Ureter (tissue), 1 donor: ENCODE measurements at regions not wholly inside any gene's neighbourhood (a gene's known extent, or its start where the extent isn't known, plus 50 kb on each side); places are given as distances from the start of the nearest gene placed in this dataset.
"Not testable (repeated sequence)": the region's sequence is repeated elsewhere in the genome, so short reads cannot be mapped to it uniquely, and the experiment has no call there.

Source experiments
- DNase-seq: peaks from one replicate; pipeline ENCODE4 v3.0.0-alpha.2; 2020; ENCODE audit warnings: low spot score
- donor health status: DM: yes; HTN: yes; CAD: no.

DNA sequence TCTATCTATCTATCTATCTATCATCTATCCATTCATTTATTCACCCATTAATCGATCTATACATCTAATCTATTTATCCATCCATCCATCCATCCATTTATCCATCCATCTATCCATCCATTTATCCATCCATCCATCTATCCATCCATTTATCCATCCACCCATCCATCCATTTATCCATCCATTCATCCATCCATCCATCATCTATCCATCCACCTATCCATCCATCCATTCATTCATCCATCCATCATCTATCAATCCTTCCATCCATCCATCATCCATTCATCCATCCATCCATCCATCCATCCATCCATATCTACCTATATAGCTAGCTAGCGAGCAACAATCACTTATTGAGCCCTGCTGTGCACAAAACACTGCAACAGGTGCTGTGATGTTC, 953.1 kb upstream of the ZNF722 start:
- DNase-seq: no peak

DNA sequence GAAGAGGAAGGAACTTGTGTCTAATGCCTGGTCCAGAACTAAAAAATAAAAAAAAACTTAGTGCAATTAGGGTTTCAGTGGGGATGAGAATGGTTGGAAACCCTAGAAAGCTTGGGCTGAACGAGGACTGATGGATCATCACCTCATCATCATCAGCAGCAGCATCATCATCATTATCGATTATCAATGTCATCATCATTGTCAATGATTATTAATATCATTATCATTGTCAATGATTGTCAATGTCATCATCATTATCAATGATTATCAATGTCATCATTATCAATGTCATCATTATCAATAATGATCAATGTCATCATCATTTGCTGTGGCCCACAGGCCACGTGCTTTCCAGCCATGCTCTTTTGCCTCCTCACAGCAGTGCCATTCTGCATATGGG, 952.0 kb upstream of the ZNF722 start:
- DNase-seq: no peak

DNA sequence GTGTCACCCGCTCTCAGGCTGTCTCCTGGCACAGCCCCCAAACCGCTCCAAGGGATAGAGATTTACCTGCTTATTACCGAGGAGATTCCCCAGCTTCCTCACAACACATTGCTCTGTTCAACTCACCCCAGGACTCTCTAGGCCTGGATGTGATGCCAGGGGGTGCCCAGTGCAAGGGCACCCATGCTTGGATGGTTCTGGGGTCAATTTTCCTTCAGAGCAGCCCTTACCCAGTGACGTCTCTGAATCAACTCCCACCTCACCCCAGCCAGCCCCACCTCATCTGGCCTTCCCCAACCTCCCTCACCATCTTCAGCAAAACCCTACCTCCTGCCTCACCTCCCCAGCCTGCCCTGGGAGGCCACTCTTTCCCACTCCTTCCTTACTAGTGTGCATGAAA, 951.6 kb upstream of the ZNF722 start:
- no peak for DNase-seq

DNA sequence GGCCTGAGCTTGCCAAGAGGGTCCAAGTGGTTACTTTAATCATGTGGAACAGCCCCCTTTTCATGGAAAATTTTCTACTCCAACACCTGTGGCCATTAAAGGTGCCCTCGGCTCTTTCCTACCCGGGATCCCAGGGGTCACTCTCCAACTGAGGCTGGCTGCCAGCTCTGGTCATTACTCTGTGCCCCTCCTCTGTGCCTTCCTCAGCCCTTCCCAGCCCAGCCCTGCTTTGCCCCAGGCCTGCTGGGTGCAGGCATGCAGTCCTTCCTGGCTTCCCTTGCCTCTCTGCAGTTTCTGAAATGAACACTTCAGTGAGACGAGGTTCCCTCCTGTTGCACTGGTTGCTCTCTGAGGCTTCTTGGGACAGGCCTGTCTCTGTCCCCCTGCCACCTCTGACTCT, 951.1 kb upstream of the ZNF722 start:
- DNase-seq: no peak

DNA sequence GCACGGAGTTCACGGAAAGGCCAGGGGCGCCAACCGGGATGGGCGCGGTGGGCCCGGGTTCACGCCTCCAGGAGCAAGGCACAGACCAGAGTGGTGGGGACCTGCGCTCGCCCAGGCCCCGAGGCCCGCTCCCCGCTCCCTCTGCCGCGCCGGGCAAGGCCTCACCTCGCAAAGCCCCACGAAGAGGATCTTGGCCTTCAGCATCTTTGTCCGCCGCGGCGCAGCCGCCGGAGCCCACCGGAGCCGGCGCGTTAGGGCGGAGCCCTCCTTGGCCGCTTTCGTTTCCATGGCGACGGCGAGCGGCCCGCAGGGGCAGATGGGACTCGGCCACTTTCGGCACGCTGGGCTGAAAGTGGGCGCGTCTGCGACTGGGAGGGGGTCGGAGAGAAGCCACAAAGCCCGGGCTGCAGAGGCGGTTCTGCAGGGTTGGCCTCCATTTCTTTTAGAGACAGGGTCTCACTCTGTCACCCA, 944.4 kb upstream of the ZNF722 start:
- no peak for DNase-seq

DNA sequence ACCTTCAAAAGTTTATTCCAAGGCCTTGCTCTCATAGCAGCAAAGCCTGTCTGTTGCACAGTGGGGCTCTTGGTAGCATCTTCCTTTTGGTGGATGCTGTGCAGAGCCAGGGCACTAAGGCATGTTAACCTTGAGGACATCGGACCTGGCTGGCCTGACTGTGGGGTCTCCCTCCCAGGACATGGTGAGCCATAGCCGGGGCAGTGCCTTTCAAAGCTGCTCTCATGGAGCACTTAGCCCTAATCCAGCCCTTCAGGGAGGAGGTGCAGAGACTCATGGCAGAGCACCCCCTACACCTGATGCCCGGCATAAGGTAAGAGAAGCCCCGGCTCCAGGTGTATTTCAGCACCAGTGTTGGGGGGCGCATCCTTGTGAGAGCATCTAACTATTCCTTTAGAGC, 941.4 kb upstream of the ZNF722 start:
- no peak for DNase-seq

DNA sequence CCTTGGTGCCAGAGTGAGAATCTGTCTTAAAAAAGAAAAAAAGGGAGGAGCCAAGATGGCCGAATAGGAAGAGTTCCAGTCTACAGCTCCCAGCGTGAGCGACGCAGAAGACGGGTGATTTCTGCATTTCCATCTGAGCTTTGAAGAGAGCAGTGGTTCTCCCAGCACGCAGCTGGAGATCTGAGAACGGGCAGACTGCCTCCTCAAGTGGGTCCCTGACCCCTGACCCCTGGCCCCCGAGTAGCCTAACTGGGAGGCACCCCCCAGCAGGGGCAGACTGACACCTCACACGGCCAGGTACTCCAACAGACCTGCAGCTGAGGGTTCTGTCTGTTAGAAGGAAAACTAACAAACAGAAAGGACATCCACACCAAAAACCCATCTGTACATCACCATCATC, 937.9 kb upstream of the ZNF722 start:
- not testable (repeated sequence) for DNase-seq

DNA sequence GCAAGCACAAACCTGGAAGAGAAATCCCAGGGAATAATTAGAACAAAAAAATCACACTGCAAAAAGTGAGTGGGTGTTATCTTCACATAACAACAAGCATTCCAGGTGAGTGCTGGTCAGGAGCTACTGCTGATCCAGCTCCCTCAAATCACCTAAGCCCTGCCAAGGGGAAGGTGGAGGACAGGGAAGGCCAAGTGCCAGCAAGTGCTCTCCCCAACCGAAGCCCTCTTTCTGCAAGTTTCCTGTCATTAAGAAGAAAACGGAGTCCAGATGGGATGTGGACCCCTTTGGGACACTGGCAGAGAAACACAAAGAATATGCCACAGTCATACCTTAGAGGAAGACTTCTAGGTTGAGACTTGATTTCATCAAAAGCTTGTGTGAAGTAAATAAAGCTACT, 933.0 kb upstream of the ZNF722 start:
- DNase-seq: no peak

DNA sequence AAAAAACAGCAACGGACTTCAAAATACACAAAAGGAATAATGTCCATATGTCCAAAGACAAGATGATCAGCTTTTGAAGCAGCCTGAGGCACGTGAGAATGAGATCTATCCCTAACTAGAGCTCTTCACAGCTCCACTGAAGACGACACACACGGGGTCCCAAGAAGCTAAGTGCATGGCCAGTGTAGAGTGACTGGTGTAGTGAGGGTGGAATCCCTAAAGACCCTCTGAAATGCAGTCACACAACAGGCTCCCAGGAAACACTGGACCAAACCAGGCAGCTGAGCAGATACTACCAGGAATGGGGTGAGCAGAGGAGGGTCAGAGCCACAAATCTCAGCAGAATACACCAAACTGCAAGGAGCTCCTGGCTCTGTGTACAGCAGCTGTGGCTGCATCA, 932.4 kb upstream of the ZNF722 start:
- not testable (repeated sequence) for DNase-seq

DNA sequence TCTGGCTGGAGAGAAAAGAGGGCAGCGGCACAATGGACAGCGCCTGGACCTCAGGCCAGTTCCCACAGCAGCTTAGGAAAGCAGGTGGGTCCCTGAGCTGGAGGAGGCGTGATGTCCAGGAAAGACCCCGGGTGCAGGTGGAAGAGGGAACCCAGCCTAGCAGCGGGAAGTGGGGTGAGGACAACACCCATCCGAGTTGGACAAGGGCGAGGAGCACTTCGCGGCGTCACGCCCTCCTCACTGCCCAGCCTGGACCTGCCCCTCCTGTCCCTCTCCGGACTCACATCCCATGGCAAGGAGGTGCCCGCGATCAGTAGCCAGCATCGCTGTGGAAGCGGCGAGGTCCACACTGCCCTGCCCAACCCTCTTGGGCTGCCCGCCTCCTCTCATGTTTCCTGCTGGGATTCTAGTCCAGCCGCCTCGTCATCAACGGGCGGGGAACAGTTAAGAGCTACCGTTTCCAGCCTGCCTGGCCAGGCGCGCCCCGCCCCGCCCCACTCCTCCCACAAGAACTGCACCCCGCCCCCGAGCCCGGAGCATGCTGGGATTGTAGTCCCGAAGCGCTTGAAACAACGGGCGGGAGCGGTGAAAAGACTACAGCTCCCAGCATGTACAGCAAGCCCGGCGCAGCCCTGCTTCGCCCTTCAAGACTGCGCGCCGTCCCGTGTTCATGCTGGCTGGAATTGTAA, 930.6 kb upstream of the ZNF722 start:
- no peak for DNase-seq

DNA sequence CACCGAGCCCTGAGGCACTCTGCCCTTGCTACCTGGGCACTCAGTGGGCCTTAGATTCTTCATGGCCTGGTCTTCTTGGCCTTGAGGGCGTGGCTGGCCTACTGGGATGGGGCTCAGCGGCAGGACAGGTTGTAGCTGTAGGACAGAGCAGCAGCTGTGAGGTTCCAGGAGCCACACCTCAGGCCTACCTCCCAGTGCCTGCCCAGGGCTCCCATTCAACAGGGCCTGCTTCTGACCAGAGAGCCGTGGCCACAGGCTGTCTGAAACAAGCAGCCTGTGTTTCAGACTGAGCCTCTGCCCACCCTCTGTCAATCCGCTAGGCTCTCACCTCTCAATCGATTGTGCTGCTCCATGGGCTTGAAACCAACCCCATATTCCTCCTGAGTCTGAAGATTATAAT, 928.0 kb upstream of the ZNF722 start:
- no peak for DNase-seq

DNA sequence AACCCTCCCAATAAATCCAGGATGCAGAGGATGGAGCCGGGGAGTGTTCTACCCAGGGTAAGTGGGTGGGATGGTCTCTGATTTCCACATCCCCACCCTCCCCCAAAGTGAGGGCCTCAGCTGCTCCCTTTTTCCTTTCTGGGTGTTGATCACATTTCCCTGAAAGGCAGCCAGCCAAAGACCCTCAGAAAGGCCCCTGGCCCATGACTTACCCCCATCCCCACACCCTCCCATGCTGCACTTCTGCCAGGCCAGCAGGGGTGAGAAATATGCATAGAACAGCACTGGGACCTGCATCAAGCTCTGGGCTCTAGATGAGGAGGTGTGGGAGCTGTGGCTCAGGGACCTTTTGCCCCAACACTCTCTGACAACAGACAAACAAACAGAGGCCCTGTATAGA, 927.3 kb upstream of the ZNF722 start:
- DNase-seq: no peak

DNA sequence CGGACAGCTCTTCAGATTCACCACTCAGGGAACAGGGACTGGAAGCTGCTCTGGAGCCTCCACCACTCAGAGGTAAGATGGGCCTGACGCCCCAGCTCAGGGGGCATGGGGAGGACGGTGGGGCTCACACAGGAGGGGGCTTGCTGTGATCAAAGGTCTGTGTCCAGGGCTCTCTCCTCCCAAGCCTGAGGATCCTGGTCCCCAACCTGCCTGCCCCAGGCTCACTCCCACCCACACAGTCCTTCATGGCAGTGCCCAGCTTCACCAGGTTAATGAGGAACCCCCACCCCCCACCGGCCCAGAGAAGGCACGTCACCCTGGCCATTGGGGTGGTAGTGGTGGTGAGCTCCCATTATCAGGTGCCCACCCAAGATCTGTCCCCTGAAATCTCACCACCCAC, 926.7 kb upstream of the ZNF722 start:
- no peak for DNase-seq

DNA sequence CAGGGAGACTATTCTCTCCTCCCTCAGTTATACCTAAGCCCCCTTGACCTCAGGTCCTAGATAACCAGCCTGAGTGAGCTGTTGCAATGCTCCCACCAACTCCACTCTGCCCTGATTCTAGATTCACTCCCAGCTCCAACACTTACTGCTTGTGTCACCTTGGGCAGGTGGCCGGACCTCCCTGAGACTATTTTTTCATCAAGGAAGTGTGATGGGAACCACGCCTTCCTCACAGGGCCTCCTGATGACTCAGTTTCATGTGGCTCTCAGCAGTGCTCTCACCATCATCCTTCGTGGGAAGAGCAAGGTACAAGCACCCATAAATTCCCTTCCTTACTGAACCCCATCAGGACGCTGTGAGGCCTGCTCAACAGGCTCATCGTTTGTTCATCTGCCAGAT, 925.8 kb upstream of the ZNF722 start:
- DNase-seq: no peak

DNA sequence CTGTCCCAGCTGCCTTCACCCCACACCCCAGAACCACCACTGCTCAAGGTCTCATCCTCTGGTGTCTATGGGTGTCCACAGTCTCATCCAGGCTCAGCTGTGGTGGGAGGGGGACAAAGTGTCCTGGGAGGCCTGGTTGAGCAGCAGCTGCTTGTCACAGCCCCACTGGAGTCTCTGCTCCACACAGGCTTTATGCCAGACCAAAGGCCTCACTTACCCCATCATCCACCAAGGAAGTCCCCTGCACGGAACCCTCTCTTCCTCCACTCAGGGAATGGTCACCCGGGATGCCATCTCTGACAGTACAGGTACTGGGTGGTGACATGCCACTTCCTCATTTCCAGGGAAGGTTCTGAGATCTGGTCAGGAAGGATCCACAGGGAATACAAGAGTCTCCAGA, 925.4 kb upstream of the ZNF722 start:
- DNase-seq: no peak

DNA sequence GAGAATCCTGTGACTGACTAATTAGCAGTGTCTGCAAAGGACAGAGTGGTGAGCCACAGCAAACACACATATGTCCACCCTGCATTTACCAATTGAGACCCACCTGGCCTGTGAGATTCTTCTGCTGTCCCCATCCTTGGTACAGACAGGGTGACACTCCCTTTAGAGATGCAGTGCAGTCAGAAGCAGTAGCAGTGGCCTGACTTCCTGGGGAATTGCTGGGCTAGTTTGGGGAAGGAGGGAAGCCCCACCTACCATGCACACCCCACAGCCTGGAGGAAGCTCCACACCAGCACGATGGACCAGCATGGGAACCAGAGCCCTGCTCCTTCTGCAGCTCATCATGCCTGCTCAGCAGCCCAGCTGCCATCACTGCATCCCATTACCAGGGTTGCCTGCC, 924.9 kb upstream of the ZNF722 start:
- DNase-seq: no peak

DNA sequence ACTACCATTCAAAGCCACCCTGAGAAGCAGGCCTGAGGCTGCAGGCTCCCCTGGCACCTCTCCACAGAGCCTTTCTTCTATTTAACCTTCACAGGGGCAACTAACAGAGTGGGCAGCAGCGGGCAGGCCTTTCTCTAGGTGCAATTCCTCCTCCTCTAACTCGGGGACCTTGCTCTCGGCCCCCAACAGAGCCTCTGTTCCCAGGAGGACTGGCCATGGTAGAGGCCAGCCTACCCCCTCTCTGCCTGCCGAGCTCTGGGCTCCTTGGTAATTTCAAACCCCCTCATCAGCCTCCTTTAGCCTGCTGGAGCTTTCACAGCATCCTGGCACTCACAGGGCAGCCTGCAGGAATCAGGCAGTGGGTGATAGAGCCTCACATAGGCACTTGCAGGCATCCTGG, 920.8 kb upstream of the ZNF722 start:
- no peak for DNase-seq

DNA sequence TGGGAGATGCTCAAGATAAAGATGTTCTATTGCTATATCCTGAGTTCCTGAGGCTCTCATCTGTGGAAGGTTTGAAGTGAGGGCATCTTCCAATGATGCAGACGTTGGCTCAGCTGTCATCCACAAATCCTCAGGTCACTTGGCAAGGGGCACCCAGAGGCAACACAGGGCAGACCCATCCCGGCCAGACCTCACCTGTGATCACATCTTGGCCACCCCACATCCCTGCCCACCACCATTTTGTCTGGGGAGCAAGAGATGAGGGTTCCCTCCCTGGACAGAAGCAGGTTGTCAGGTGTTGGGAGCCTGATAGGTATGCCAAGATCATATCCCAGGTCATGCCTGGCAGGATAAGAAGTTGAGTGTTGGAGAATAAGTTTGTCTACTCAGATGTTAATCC, 918.2 kb upstream of the ZNF722 start:
- DNase-seq: no peak

DNA sequence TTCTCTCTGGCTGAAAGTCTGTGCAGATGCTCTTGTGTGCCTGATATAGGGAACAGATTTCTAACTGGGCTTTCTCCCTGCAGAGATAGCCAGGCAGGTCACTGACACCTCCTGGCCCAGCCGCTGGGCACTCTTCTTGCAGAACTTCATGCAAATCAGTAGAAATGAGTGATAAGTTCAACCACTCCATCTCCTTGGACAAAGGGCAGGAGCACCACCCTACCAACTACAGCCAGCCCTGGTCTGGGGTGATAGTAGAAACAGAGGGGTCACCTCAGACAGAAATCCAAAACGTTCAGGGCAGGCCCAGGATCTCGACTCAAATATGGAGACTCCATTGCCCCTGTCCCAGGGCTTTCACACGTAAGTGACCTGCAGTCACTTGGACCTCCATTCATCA, 917.8 kb upstream of the ZNF722 start:
- no peak for DNase-seq

DNA sequence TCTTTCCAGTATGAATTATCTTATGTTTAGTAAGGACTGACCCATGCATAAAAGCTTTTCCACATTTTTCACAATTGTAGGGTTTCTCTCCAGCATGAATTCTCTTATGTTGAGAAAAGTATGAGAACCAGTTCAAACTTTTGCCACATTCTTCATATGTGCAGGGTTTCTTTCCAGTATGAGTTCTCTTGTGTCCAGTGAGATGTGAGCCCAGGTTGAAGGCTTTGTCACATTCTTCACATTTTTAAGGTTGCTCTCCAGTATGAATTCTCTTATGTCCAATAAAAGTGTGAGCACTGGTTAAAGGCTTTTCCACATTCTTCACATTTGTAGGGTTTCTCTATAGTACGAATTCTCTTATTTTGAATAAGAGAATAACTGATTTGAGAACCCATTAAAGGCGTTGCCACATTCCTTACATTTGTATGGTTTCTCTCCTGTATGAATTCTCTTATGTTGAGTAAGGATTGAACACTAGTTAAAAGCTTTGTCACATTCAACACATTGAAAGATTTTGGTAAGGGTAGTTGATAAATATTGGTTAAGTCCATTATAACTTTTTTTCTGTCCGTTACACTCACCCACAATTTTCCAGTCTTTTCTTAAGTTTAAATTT, 911.0 kb upstream of the ZNF722 start:
- DNase-seq: no peak

DNA sequence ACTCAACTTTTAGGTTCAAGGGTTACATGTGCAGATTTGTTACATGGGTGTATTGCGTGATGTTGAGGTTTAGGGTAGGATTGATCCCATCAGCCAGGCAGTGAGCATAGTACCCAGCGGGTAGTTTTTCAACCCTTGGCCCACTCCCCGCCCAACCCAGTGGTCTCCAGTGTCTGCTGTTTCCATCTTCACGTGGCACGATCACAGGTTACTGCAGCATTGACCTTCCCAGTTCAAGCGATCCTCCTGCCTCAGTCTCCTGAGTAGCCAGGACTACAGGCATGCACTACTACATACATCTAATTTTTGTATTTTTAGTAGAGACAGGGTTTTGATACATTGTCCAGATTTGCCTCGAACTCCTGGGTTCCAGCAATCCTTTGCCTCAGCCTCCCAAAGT, 905.7 kb upstream of the ZNF722 start:
- no peak for DNase-seq

DNA sequence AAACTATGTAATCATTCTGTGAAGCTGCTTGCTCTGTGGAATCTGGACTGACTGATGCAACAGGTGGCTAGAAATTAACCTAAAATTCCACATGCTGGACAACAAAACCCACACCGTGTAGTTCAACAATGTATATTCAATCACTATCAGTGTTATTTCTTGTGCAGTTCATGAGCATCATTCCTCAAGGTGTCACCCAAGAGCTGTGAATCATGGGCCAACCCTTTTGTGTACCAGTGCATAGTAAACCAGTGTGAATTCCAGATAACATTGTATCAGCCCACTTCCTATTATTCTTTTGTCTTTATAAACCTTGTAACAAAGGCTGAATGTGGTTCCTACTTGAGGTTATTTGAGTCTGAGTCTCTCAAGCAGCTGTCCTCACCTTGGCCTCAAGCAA, 905.2 kb upstream of the ZNF722 start:
- no peak for DNase-seq

DNA sequence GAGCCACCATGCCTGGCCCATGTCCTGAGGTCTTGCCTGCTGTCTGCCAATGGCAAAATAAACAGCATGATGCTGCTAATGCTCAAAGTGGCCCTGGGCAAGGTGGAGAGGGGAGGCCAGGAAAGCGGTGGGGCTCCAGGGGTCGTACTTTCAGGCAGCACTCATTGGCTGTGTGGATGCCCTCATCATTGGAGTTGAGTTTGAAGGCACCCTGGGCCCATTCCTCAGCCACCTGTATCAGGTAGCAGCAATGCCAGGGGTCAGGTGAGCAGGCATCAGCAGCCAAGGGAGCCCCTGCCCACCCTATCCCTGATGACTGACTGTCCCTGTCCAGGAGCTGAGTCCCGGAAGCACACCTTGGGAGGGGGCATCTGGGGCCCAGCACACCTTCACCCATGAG, 902.5 kb upstream of the ZNF722 start:
- DNase-seq: no peak

DNA sequence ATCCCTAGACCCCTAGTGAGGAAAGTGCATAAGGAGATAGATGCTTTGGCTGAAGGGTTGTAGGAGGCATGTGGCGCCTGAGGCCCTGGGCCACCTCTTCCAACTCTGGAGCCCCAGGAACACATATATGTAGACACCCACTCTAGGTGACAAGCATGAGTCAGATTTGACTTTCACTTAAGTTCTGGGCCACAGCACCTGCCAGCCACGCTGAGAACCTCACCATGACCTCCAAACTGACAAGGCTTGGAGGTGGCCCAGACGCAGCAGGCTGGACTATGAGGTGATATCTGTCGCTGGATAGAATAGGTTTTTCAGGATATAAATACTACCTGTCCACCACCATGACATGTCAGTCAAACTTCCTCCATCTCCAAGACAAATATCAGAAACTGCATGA, 894.0 kb upstream of the ZNF722 start:
- DNase-seq: no peak
